ENCODE measurements at regions not wholly inside any gene's neighbourhood (a gene's known extent, or its start where the extent isn't known, plus 50 kb on each side); places are given as distances from the start of the nearest gene placed in this dataset.

DNA sequence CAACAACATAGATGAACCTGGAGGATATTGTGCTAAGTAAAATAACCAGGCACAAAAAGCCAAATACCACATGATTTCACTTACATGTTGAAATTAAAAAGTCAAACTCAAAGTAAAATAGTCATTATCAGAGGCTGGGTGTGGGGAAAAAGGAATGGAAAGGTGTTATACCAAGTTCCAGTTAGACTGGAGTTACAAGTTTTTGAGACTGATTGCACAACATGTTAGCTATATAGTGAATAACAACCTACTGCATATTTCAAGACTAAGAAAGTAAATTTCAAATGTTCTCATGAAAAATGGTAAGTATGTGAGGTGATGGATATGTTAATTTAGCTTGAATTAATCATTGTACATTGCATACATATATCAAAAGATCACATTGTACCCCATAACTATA lies 116.8 kb upstream of the HNMT start:
- TF ChIP-seq EZH2 (IDR thresholded peaks at IDR 0.05) (no peak), POLR2AphosphoS5 (IDR thresholded peaks at IDR 0.05; ENCODE audit: borderline replicate concordance, low read depth, low read length) (no peak), FOXP2 (optimal IDR thresholded peaks at IDR 0.05; ENCODE audit: control extremely low read depth, extremely low read length, insufficient read depth) (no peak)

Measured in SK-N-MC (cell line).